ENCODE measurements at regions not wholly inside any gene's neighbourhood (a gene's known extent, or its start where the extent isn't known, plus 50 kb on each side); places are given as distances from the start of the nearest gene placed in this dataset.

DNA sequence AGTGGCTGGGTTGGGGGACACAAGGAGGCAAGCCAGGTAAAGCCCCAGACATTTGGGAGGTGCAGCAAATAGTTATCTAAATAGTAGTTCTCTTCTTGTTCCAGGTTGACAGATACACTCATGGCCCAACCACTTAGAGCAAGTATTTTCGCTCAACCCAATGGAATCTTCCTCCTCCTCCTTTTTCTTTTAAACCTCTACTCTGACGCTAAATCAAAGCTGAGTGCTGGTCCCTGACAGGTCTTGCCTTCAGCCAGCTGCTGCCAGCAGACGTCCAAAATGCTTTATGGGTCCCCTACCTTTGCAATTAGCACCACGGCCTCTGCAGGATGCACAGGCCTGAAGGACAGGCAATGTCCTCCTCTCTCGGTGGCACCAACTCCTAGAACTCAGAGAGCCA is 558.5 kb downstream of the MIAT start:
- no peak for TF ChIP-seq POLR2A (IDR thresholded peaks at IDR 0.05)
- TF ChIP-seq, protein P1, sequence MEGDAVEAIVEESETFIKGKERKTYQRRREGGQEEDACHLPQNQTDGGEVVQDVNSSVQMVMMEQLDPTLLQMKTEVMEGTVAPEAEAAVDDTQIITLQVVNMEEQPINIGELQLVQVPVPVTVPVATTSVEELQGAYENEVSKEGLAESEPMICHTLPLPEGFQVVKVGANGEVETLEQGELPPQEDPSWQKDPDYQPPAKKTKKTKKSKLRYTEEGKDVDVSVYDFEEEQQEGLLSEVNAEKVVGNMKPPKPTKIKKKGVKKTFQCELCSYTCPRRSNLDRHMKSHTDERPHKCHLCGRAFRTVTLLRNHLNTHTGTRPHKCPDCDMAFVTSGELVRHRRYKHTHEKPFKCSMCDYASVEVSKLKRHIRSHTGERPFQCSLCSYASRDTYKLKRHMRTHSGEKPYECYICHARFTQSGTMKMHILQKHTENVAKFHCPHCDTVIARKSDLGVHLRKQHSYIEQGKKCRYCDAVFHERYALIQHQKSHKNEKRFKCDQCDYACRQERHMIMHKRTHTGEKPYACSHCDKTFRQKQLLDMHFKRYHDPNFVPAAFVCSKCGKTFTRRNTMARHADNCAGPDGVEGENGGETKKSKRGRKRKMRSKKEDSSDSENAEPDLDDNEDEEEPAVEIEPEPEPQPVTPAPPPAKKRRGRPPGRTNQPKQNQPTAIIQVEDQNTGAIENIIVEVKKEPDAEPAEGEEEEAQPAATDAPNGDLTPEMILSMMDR (IDR thresholded peaks at IDR 0.05): no peak

Data from Peyer's patch (tissue), 4 donors.